Endothelial cell of umbilical vein (primary cell): ENCODE measurements at regions not wholly inside any gene's neighbourhood (a gene's known extent, or its start where the extent isn't known, plus 50 kb on each side); places are given as distances from the start of the nearest gene placed in this dataset.

ENCODE experiments used
- BruUV-seq: library from RNA; stranded (reverse); fragments of 400-500 nt; replicated peaks from 2 replicates; lab custom pipeline; 2021; lab: Mats Ljungman, UMichigan
- CTCF ChIA-PET: fragments of 300-600, 350-600 bp; sonication (Branson Sonifier 250); formaldehyde crosslinking; loops from one replicate; lab custom pipeline; 2021; ENCODE audit warnings: antibody characterized with exemption, inconsistent platforms; lab: Charles Lee
- POLR2A ChIA-PET: fragments of 300-600, 350-600 bp; sonication (Branson Sonifier 250); formaldehyde crosslinking; loops from one replicate; lab custom pipeline; 2021; ENCODE audit warnings: antibody characterized with exemption, inconsistent platforms; lab: Charles Lee
- DNase-seq: peaks from one replicate; pipeline ENCODE4 v3.0.0-alpha.2; 2011; ENCODE audit warnings: low read depth, low spot score
- FAIRE-seq: peaks from 2 replicates; lab custom pipeline; 2011; peaks lifted over from hg19 to GRCh38; lab: Jason Lieb, UNC
- H2AFZ ChIP-seq: 2 replicates; pipeline ENCODE4 v1.6.0; 2012; ENCODE audit warnings: low read depth, low read length, control low read depth, inconsistent platforms
- H3K27ac ChIP-seq: 2 replicates; pipeline ENCODE4 v1.5.1; 2011; ENCODE audit warnings: low read depth, mild to moderate bottlenecking, control low read depth, low read length, moderate library complexity; ENCODE audit not compliant: insufficient read depth
- H3K27me3 ChIP-seq, 2 experiments: 2 replicates each; pipeline versions ENCODE4 v1.6.0 to v1.6.1; 2011; ENCODE audit warnings: low read length in 2 of 2, mixed read lengths in 1 of 2; ENCODE audit not compliant: control insufficient read depth in 2 of 2, insufficient read depth in 2 of 2
- H3K36me3 ChIP-seq, 2 experiments: 2 replicates in 1 of 2; 3 replicates in 1 of 2; pipeline ENCODE4 v1.5.1; 2011; ENCODE audit warnings: low read length in 2 of 2, mild to moderate bottlenecking in 1 of 2, moderate library complexity in 1 of 2; ENCODE audit not compliant: control insufficient read depth in 2 of 2, insufficient read depth in 2 of 2; ENCODE audit errors: extremely low read depth in 1 of 2
- H3K4me1 ChIP-seq: 3 replicates; pipeline ENCODE4 v1.5.1; 2011; ENCODE audit warnings: mild to moderate bottlenecking, low read length; ENCODE audit not compliant: control insufficient read depth, insufficient read depth; ENCODE audit errors: extremely low read depth
- H3K4me2 ChIP-seq: 2 replicates; pipeline ENCODE4 v1.6.1; 2011; ENCODE audit warnings: low read length, control low read depth, mixed read lengths; ENCODE audit not compliant: insufficient read depth
- H3K4me3 ChIP-seq, 3 experiments: fragments of 200-600 bp in 1 of 3; sonication (generic), shearing (Covaris generic) in 1 of 3; replicated peaks in 1 of 3; 2 replicates each; pipeline ENCODE4 v1.5.1; 2011 to 2016; ENCODE audit warnings: control low read depth in 3 of 3, low read length in 3 of 3, mild to moderate bottlenecking in 2 of 3, inconsistent platforms in 1 of 3, low read depth in 1 of 3, moderate library complexity in 1 of 3; ENCODE audit not compliant: insufficient read depth in 1 of 3
- H3K79me2 ChIP-seq: 2 replicates; pipeline ENCODE4 v1.6.0; 2012; ENCODE audit warnings: low read length, inconsistent platforms; ENCODE audit not compliant: control insufficient read depth, insufficient read depth
- H3K9ac ChIP-seq: replicated peaks from 2 replicates; pipeline ENCODE3; 2011; ENCODE audit warnings: low read length, control low read depth; ENCODE audit not compliant: insufficient read depth; ENCODE audit errors: extremely low read depth
- H3K9me1 ChIP-seq: replicated peaks from 3 replicates; pipeline ENCODE4 v1.6.0; 2011; ENCODE audit warnings: mild to moderate bottlenecking, low read length; ENCODE audit not compliant: control insufficient read depth, insufficient read depth; ENCODE audit errors: extremely low read depth
- H3K9me3 ChIP-seq: replicated peaks from 2 replicates; pipeline ENCODE4 v1.5.1; 2012; ENCODE audit warnings: low read length, inconsistent platforms; ENCODE audit not compliant: control insufficient read depth, insufficient read depth
- H4K20me1 ChIP-seq: replicated peaks from 2 replicates; pipeline ENCODE3; 2011; ENCODE audit warnings: mild to moderate bottlenecking, low read length; ENCODE audit not compliant: control insufficient read depth, insufficient read depth; ENCODE audit errors: extremely low read depth
- CTCF ChIP-seq, 2 donors: IDR thresholded peaks; 1 replicate in 1 of 2; 2 replicates in 1 of 2; pipeline ENCODE4 v1.5.1; 2011; ENCODE audit warnings: low read length in 2 of 2, mild to moderate bottlenecking in 2 of 2, moderate library complexity in 2 of 2, control low read depth in 1 of 2, inconsistent platforms in 1 of 2, low read depth in 1 of 2; ENCODE audit not compliant: insufficient read depth in 1 of 2; ENCODE audit errors: extremely low read depth in 1 of 2
- EZH2 ChIP-seq: IDR thresholded peaks from 2 replicates; pipeline ENCODE4 v1.6.1; 2012; ENCODE audit warnings: borderline replicate concordance, low read depth, mild to moderate bottlenecking, moderate library complexity, low read length, inconsistent platforms; ENCODE audit not compliant: severe bottlenecking
- FOS ChIP-seq: IDR thresholded peaks from 2 replicates; pipeline ENCODE4 v1.6.1; 2011; ENCODE audit warnings: mild to moderate bottlenecking, low read length, moderate library complexity, borderline replicate concordance; ENCODE audit not compliant: insufficient read depth
- GATA2 ChIP-seq: IDR thresholded peaks from 2 replicates; pipeline ENCODE4 v1.7.0; 2011; ENCODE audit warnings: low read depth, mild to moderate bottlenecking, moderate library complexity, mixed read lengths, low read length; ENCODE audit not compliant: insufficient read length, insufficient read depth
- JUN ChIP-seq: IDR thresholded peaks from 2 replicates; pipeline ENCODE4 v1.6.1; 2011; ENCODE audit warnings: borderline replicate concordance, low read depth; ENCODE audit not compliant: insufficient read length, insufficient read depth
- MAX ChIP-seq: IDR thresholded peaks from 2 replicates; pipeline ENCODE4 v1.6.1; 2011; ENCODE audit not compliant: insufficient read depth, insufficient read length
- MYC ChIP-seq: IDR thresholded peaks from one replicate; pipeline ENCODE4 v1.6.1; 2011; ENCODE audit warnings: mild to moderate bottlenecking, low read depth, low read length
- POLR2A ChIP-seq: IDR thresholded peaks from 2 replicates; pipeline ENCODE4 v1.6.1; 2012; ENCODE audit warnings: low read depth, mild to moderate bottlenecking, control low read depth, low read length
- POLR2AphosphoS5 ChIP-seq: IDR thresholded peaks from 2 replicates; pipeline ENCODE4 v1.6.1; 2012; ENCODE audit warnings: low read depth, mild to moderate bottlenecking, control low read depth, low read length, moderate library complexity; ENCODE audit not compliant: insufficient read depth
- dilution Hi-C: fragments of 300-500 bp; cut with MboI; formaldehyde crosslinking; loops from one replicate; pipeline ENCODE4 v1.15.0; 2019; ENCODE audit warnings: low sequenced_read_pairs; ENCODE audit not compliant: extremely low pct_ligation_motif_present
- intact Hi-C: fragments of 100-400 bp; cut with micrococcal nuclease; formaldehyde crosslinking; loops from one replicate; pipeline ENCODE4 v1.10.0; 2022

- Histone ChIP-seq H2AFZ (no peak overlapping the region), H3K79me2 (no peaks in the 10 kb centered on the region), H3K9me1 (no peaks in the 10 kb centered on the region), H3K36me3 (no peaks in the 10 kb centered on the region), H3K27me3 (no peaks in the 10 kb centered on the region), H3K9me3 (no peaks in the 10 kb centered on the region), H3K4me2 (no peak overlapping the region), H3K4me3 (no peak overlapping the region), H3K9ac (no peak overlapping the region), H3K27ac (no peak overlapping the region), H3K4me1 (no peaks in the 10 kb centered on the region), H4K20me1 (no peaks in the 10 kb centered on the region)
- BruUV-seq = no TSS peak
- TF ChIP-seq POLR2A (no peak), POLR2AphosphoS5 (no peak), JUN (no peak), CTCF (IDR thresholded peaks at IDR 0.05; ENCODE audit: extremely low read depth in 1 of 2, insufficient read depth in 1 of 2, low read depth in 1 of 2, low read length in 2 of 2) (no peak), MAX (no peak), MYC (no peak), GATA2 (no peak), FOS (no peak), EZH2 (no peak)
- intact Hi-C loops (no loop called here), dilution Hi-C loops (no loop called here)
- no peak for FAIRE-seq
- no peak for DNase-seq
- ChIA-PET POLR2A (no interaction called here), CTCF (no interaction called here)
These were observed 65.0 kb upstream of the NCKAP5 start for GRCh38 chr2:133633309-133633708.
